ENCODE measurements at regions not wholly inside any gene's neighbourhood (a gene's known extent, or its start where the extent isn't known, plus 50 kb on each side); places are given as distances from the start of the nearest gene placed in this dataset.

DNA sequence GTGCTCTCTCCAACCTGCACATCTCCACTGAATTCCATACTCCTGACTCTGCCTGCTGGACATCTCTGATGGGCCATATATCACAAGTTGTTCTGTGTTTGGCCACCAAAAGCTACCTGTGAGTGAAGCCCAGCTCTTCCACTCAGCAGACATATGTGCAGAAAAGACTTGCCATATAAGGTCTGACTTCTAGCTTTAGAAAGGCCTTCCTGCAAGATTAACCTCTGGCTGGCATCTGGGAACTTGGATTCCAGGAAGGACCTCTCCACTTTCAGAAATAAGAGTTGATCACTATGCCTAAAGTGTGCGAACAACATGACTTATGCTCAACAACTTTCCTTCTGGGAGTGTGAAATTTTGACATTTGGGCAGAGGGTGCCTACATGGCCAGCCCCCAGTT lies 113.7 kb downstream of the TNFAIP3 start:
- H3K4me2 ChIP-seq (replicated peaks; ENCODE audit: extremely low read depth, low read length, poor library complexity, severe bottlenecking): no peak overlapping the region
- H3K9me3 ChIP-seq (replicated peaks in 1 of 2; ENCODE audit: control insufficient read depth in 1 of 2, insufficient read depth in 1 of 2, low read length in 2 of 2): no peaks in the 10 kb centered on the region
- TF ChIP-seq, protein P1, sequence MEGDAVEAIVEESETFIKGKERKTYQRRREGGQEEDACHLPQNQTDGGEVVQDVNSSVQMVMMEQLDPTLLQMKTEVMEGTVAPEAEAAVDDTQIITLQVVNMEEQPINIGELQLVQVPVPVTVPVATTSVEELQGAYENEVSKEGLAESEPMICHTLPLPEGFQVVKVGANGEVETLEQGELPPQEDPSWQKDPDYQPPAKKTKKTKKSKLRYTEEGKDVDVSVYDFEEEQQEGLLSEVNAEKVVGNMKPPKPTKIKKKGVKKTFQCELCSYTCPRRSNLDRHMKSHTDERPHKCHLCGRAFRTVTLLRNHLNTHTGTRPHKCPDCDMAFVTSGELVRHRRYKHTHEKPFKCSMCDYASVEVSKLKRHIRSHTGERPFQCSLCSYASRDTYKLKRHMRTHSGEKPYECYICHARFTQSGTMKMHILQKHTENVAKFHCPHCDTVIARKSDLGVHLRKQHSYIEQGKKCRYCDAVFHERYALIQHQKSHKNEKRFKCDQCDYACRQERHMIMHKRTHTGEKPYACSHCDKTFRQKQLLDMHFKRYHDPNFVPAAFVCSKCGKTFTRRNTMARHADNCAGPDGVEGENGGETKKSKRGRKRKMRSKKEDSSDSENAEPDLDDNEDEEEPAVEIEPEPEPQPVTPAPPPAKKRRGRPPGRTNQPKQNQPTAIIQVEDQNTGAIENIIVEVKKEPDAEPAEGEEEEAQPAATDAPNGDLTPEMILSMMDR (IDR thresholded peaks at IDR 0.05): no peak
- intact Hi-C loops (cut with micrococcal nuclease): no loop called here
- peaks cover 7% of the 10 kb centered on the region for H3K4me1 Mint-ChIP-seq
- no peak overlapping the region for H2AFZ ChIP-seq (ENCODE audit: insufficient read depth, low read depth, low read length, poor library complexity, severe bottlenecking)
- peaks cover 0 to 6% (median 2%) of the 10 kb centered on the region in 7 donors for H3K9me3 Mint-ChIP-seq
- no peaks in the 10 kb centered on the region for H3K36me3 Mint-ChIP-seq
- H4K20me1 ChIP-seq (ENCODE audit: insufficient read depth, low read length): no peaks in the 10 kb centered on the region
- peaks cover under 1 to 3% of the 10 kb centered on the region in 2 donors for H3K4me1 ChIP-seq (ENCODE audit: control insufficient read depth in 1 of 2, insufficient read depth in 2 of 2, low read length in 2 of 2)
- no peak overlapping the region for H3K27ac Mint-ChIP-seq
- H3K27ac ChIP-seq (ENCODE audit: low read depth in 1 of 2, low read length in 2 of 2): no peak overlapping the region
- WGBS (ENCODE audit: insufficient coverage): no CpG with 5 or more reads among the region's 1 CpG
- no peak overlapping the region for H3K4me3 Mint-ChIP-seq
- no peaks in the 10 kb centered on the region for H3K36me3 ChIP-seq (replicated peaks in 1 of 2; ENCODE audit: control insufficient read depth in 1 of 2, insufficient read depth in 2 of 2, low read length in 2 of 2)
- H3K27me3 Mint-ChIP-seq (ENCODE audit: low read depth in 3 of 3): peaks cover 0 to 3% (median 3%) of the 10 kb centered on the region in 3 donors
- no peak overlapping the region for H3K4me3 ChIP-seq (replicated peaks in 1 of 3; ENCODE audit: low read depth in 2 of 3, low read length in 3 of 3)
- no peak overlapping the region for H3K9ac ChIP-seq (ENCODE audit: insufficient read depth, low read length, poor library complexity, severe bottlenecking)
- no peaks in the 10 kb centered on the region for H3K27me3 ChIP-seq (ENCODE audit: control insufficient read depth in 2 of 2, insufficient read depth in 2 of 2, low read length in 2 of 2)
- DNase-seq: no peak
- no peaks in the 10 kb centered on the region for H3K79me2 ChIP-seq (ENCODE audit: insufficient read depth, low read length)

DNA sequence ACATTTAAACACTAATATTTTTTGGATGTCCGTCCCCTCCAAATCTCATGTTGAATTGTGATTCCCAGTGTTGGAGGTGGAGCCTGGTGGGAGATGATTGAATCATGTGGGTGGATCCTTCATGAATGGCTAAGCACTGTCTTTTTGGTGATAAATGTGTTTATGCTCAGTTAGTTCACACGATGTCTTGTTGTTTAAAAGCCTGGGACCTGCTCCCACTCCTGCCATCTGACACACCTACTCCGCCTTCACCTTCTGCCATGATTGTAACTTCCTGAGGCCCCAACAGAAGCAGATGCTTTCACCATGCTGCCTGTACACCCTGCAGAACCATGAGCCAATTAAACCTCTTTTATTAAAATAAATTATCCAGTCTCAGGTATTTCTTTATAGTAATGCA lies 114.7 kb downstream of the TNFAIP3 start:
- H3K79me2 ChIP-seq (ENCODE audit: insufficient read depth, low read length): no peaks in the 10 kb centered on the region
- no peak overlapping the region for H3K27ac ChIP-seq (ENCODE audit: low read depth in 1 of 2, low read length in 2 of 2)
- no peak overlapping the region for H3K4me3 Mint-ChIP-seq
- H3K36me3 Mint-ChIP-seq: no peaks in the 10 kb centered on the region
- no peaks in the 10 kb centered on the region for H3K9me3 ChIP-seq (replicated peaks in 1 of 2; ENCODE audit: control insufficient read depth in 1 of 2, insufficient read depth in 1 of 2, low read length in 2 of 2)
- H3K27me3 Mint-ChIP-seq (ENCODE audit: low read depth in 3 of 3): peaks cover 0 to 3% (median under 1%) of the 10 kb centered on the region in 3 donors
- H3K4me2 ChIP-seq (replicated peaks; ENCODE audit: extremely low read depth, low read length, poor library complexity, severe bottlenecking): no peak overlapping the region
- no peak overlapping the region for H3K27ac Mint-ChIP-seq
- no peak for DNase-seq
- intact Hi-C loops (cut with micrococcal nuclease): no loop called here
- H2AFZ ChIP-seq (ENCODE audit: insufficient read depth, low read depth, low read length, poor library complexity, severe bottlenecking): no peak overlapping the region
- no peaks in the 10 kb centered on the region for H3K4me1 ChIP-seq (ENCODE audit: control insufficient read depth in 1 of 2, insufficient read depth in 2 of 2, low read length in 2 of 2)
- H3K9ac ChIP-seq (ENCODE audit: insufficient read depth, low read length, poor library complexity, severe bottlenecking): no peak overlapping the region
- H3K9me3 Mint-ChIP-seq: peaks cover 0 to 8% (median 2%) of the 10 kb centered on the region in 7 donors
- no peaks in the 10 kb centered on the region for H4K20me1 ChIP-seq (ENCODE audit: insufficient read depth, low read length)
- TF ChIP-seq, protein P1 (IDR thresholded peaks at IDR 0.05): no peak
- no peaks in the 10 kb centered on the region for H3K27me3 ChIP-seq (ENCODE audit: control insufficient read depth in 2 of 2, insufficient read depth in 2 of 2, low read length in 2 of 2)
- WGBS (ENCODE audit: insufficient coverage): no CpG with 5 or more reads among the region's 3 CpGs
- no peak overlapping the region for H3K4me3 ChIP-seq (replicated peaks in 1 of 3; ENCODE audit: low read depth in 2 of 3, low read length in 3 of 3)
- H3K36me3 ChIP-seq (replicated peaks in 1 of 2; ENCODE audit: control insufficient read depth in 1 of 2, insufficient read depth in 2 of 2, low read length in 2 of 2): no peaks in the 10 kb centered on the region
- H3K4me1 Mint-ChIP-seq: peaks cover 4% of the 10 kb centered on the region
